H1 (cell line): ENCODE measurements at regions not wholly inside any gene's neighbourhood (a gene's known extent, or its start where the extent isn't known, plus 50 kb on each side); places are given as distances from the start of the nearest gene placed in this dataset.

Experiments used
- CTCF ChIA-PET: fragments of 300-600 bp; sonication (Branson Sonifier 250); formaldehyde crosslinking; loops from one replicate; lab custom pipeline; 2021; ENCODE audit not compliant: partially characterized antibody; lab: Charles Lee
- POLR2A ChIA-PET: fragments of 300-600 bp; sonication (Branson Sonifier 250); formaldehyde crosslinking; loops from one replicate; lab custom pipeline; 2021; ENCODE audit warnings: inconsistent platforms; ENCODE audit not compliant: partially characterized antibody; lab: Charles Lee
- DNase-seq, 2 experiments: peaks; one replicate each; pipeline versions ENCODE4 v3.0.0 to v3.0.0-alpha.2; 2010 to 2022; ENCODE audit warnings: low spot score in 2 of 2, low read depth in 1 of 2, mixed read lengths in 1 of 2
- FAIRE-seq: peaks from 2 replicates; lab custom pipeline; 2011; peaks lifted over from hg19 to GRCh38; lab: Jason Lieb, UNC
- H2AFZ ChIP-seq: 2 replicates; pipeline ENCODE4 v1.8.1; 2012; ENCODE audit warnings: low read length, inconsistent platforms
- H2AK5ac ChIP-seq: 2 replicates; pipeline ENCODE4 v1.6.1; 2013; ENCODE audit warnings: low read depth, low read length
- H2BK120ac ChIP-seq: replicated peaks from 2 replicates; pipeline ENCODE3; 2013; ENCODE audit warnings: low read depth, low read length, inconsistent platforms
- H2BK12ac ChIP-seq: 2 replicates; pipeline ENCODE4 v1.6.1; 2013; ENCODE audit warnings: low read depth, low read length
- H2BK15ac ChIP-seq: 2 replicates; pipeline ENCODE4 v1.6.1; 2013; ENCODE audit warnings: low read length
- H2BK20ac ChIP-seq: 2 replicates; pipeline ENCODE4 v1.6.1; 2013; ENCODE audit warnings: low read length
- H2BK5ac ChIP-seq: 2 replicates; pipeline ENCODE4 v1.6.1; 2013; ENCODE audit warnings: low read depth, low read length
- H3K14ac ChIP-seq: 2 replicates; pipeline ENCODE4 v1.6.1; 2013; ENCODE audit warnings: inconsistent platforms; ENCODE audit not compliant: insufficient read length
- H3K18ac ChIP-seq: 2 replicates; pipeline ENCODE4 v1.6.1; 2013; ENCODE audit warnings: low read length; ENCODE audit errors: extremely low read depth
- H3K23ac ChIP-seq: 2 replicates; pipeline ENCODE4 v1.6.1; 2013; ENCODE audit warnings: inconsistent platforms; ENCODE audit not compliant: insufficient read length
- H3K23me2 ChIP-seq: 2 replicates; pipeline ENCODE4 v1.6.1; 2013; ENCODE audit warnings: low read depth, low read length
- H3K27ac ChIP-seq: 2 replicates; pipeline ENCODE4 v1.6.1; 2011; ENCODE audit warnings: low read depth, low read length, inconsistent platforms
- H3K27me3 ChIP-seq, 4 experiments: replicated peaks in 1 of 4; 1 replicate in 1 of 4; 2 replicates in 3 of 4; pipeline versions ENCODE4 v1.6.1 to v1.8.1; 2011 to 2013; ENCODE audit warnings: low read length in 3 of 4, mild to moderate bottlenecking in 3 of 4, inconsistent platforms in 2 of 4, mixed read lengths in 2 of 4, moderate library complexity in 1 of 4; ENCODE audit not compliant: control insufficient read depth in 3 of 4, insufficient read depth in 3 of 4; ENCODE audit errors: extremely low read depth in 1 of 4
- H3K36me3 ChIP-seq, 4 experiments: 2 replicates each; pipeline versions ENCODE4 v1.6.1 to v1.8.1; 2011 to 2013; ENCODE audit warnings: mild to moderate bottlenecking in 4 of 4, low read length in 3 of 4, moderate library complexity in 2 of 4, control low read depth in 1 of 4, inconsistent platforms in 1 of 4; ENCODE audit not compliant: insufficient read depth in 4 of 4, control insufficient read depth in 2 of 4
- H3K4ac ChIP-seq: replicated peaks from 2 replicates; pipeline ENCODE3; 2013; ENCODE audit warnings: low read length, low read depth, mixed read lengths, inconsistent platforms; ENCODE audit not compliant: insufficient read length
- H3K4me1 ChIP-seq, 4 experiments: replicated peaks in 1 of 4; 1 replicate in 1 of 4; 2 replicates in 3 of 4; pipeline versions ENCODE4 v1.6.1 to v1.8.1; 2011 to 2013; ENCODE audit warnings: low read length in 3 of 4, inconsistent platforms in 2 of 4, mixed read lengths in 1 of 4; ENCODE audit not compliant: insufficient read depth in 4 of 4, control insufficient read depth in 3 of 4
- H3K4me2 ChIP-seq, 2 experiments: 2 replicates each; pipeline versions ENCODE4 v1.6.1 to v1.8.1; 2011 to 2013; ENCODE audit warnings: low read depth in 2 of 2, low read length in 2 of 2, control low read depth in 1 of 2, inconsistent platforms in 1 of 2, mild to moderate bottlenecking in 1 of 2; ENCODE audit not compliant: insufficient read depth in 1 of 2
- H3K4me3 ChIP-seq, 4 experiments: fragments of 200-600, 300-600 bp in 1 of 4; sonication (generic), shearing (Covaris generic), sonication (Bioruptor Twin) in 1 of 4; 2 replicates each; pipeline versions ENCODE4 v1.5.1 to v1.8.1; 2011 to 2016; ENCODE audit warnings: low read length in 4 of 4, low read depth in 3 of 4, control low read depth in 2 of 4, inconsistent platforms in 2 of 4, mild to moderate bottlenecking in 2 of 4, mixed read lengths in 1 of 4, moderate library complexity in 1 of 4; ENCODE audit not compliant: insufficient read depth in 2 of 4; ENCODE audit errors: extremely low read depth in 1 of 4
- H3K56ac ChIP-seq: replicated peaks from 2 replicates; pipeline ENCODE3; 2013; ENCODE audit warnings: low read depth, mild to moderate bottlenecking, mixed read lengths, low read length, inconsistent platforms; ENCODE audit not compliant: insufficient read length
- H3K79me1 ChIP-seq: 2 replicates; pipeline ENCODE4 v1.6.1; 2013; ENCODE audit warnings: low read depth, low read length, control low read depth
- H3K79me2 ChIP-seq, 2 experiments: 2 replicates each; pipeline versions ENCODE4 v1.6.1 to v1.8.1; 2012 to 2013; ENCODE audit warnings: low read length in 2 of 2, mild to moderate bottlenecking in 2 of 2, inconsistent platforms in 1 of 2; ENCODE audit not compliant: insufficient read depth in 2 of 2, control insufficient read depth in 1 of 2
- H3K9ac ChIP-seq, 4 experiments: replicated peaks in 1 of 4; 1 replicate in 1 of 4; 2 replicates in 3 of 4; pipeline versions ENCODE4 v1.6.1 to v1.8.1; 2011 to 2013; ENCODE audit warnings: low read depth in 3 of 4, low read length in 3 of 4, control low read depth in 2 of 4, mild to moderate bottlenecking in 2 of 4, moderate library complexity in 2 of 4, inconsistent platforms in 1 of 4; ENCODE audit errors: extremely low read depth in 1 of 4
- H3K9me3 ChIP-seq, 2 experiments: 2 replicates each; pipeline versions ENCODE4 v1.6.1 to v1.8.1; 2012 to 2013; ENCODE audit warnings: mild to moderate bottlenecking in 2 of 2, moderate library complexity in 2 of 2, control low read depth in 1 of 2, inconsistent platforms in 1 of 2, low read depth in 1 of 2, low read length in 1 of 2, mixed read lengths in 1 of 2; ENCODE audit not compliant: insufficient read depth in 2 of 2
- H4K20me1 ChIP-seq, 2 experiments: replicated peaks in 1 of 2; 2 replicates each; pipeline versions ENCODE3 to v1.8.1; 2011 to 2013; ENCODE audit warnings: inconsistent platforms in 2 of 2, low read length in 2 of 2, mild to moderate bottlenecking in 1 of 2; ENCODE audit not compliant: insufficient read depth in 2 of 2, control insufficient read depth in 1 of 2
- H4K5ac ChIP-seq: 2 replicates; pipeline ENCODE4 v1.6.1; 2013; ENCODE audit warnings: low read length, low read depth, mixed read lengths, inconsistent platforms; ENCODE audit not compliant: insufficient read length
- H4K8ac ChIP-seq: 2 replicates; pipeline ENCODE4 v1.8.0; 2013; ENCODE audit warnings: mild to moderate bottlenecking, moderate library complexity, low read length, inconsistent platforms; ENCODE audit not compliant: insufficient read depth; ENCODE audit errors: extremely low read depth
- H4K91ac ChIP-seq: replicated peaks from 2 replicates; pipeline ENCODE3; 2013; ENCODE audit warnings: low read length, mixed read lengths, inconsistent platforms; ENCODE audit not compliant: insufficient read length
- BRCA1 ChIP-seq: IDR thresholded peaks from 2 replicates; pipeline ENCODE4 v1.6.1; 2012; ENCODE audit warnings: low read depth, low read length, improper control_type of control experiment
- CBX8 ChIP-seq: fragments of 300-800, 300-1000 bp; sonication (generic); IDR thresholded peaks from 2 replicates; pipeline ENCODE4 v1.7.1; 2016; ENCODE audit warnings: low read depth, low read length, borderline replicate concordance
- CHD1 ChIP-seq: IDR thresholded peaks from 2 replicates; pipeline ENCODE4 v1.6.1; 2012; ENCODE audit warnings: low read depth, low read length, improper control_type of control experiment
- EP300 ChIP-seq, 2 experiments: IDR thresholded peaks; 1 replicate in 1 of 2; 2 replicates in 1 of 2; pipeline ENCODE4 v1.6.1; 2011 to 2012; ENCODE audit warnings: low read depth in 2 of 2, low read length in 2 of 2, mild to moderate bottlenecking in 2 of 2, borderline replicate concordance in 1 of 2, inconsistent platforms in 1 of 2, moderate library complexity in 1 of 2
- GTF2F1 ChIP-seq: IDR thresholded peaks from 2 replicates; pipeline ENCODE4 v1.6.1; 2012; ENCODE audit warnings: low read depth, low read length, improper control_type of control experiment, borderline replicate concordance
- JUND ChIP-seq: IDR thresholded peaks from 2 replicates; pipeline ENCODE4 v1.6.1; 2011; ENCODE audit warnings: mild to moderate bottlenecking, improper control_type of control experiment, low read length
- RNF2 ChIP-seq: fragments of 200-900, 300-1000 bp; sonication (generic); IDR thresholded peaks from 2 replicates; pipeline ENCODE4 v1.7.1; 2016; ENCODE audit warnings: borderline replicate concordance, low read depth, mild to moderate bottlenecking, antibody characterized with exemption, low read length; ENCODE audit not compliant: poor library complexity, severe bottlenecking; ENCODE audit errors: missing control alignments
- RXRA ChIP-seq: IDR thresholded peaks from 2 replicates; pipeline ENCODE4 v1.6.1; 2011; ENCODE audit warnings: low read depth, mild to moderate bottlenecking, low read length, moderate library complexity; ENCODE audit not compliant: insufficient read depth
- SAP30 ChIP-seq: fragments of 300-600 bp; sonication (generic); IDR thresholded peaks from 2 replicates; pipeline ENCODE4 v1.7.1; 2012; ENCODE audit warnings: low read length, moderate library complexity, mild to moderate bottlenecking, inconsistent platforms; ENCODE audit not compliant: insufficient read depth, insufficient replicate concordance
- SIN3A ChIP-seq, 2 experiments: IDR thresholded peaks in 1 of 2; conservative IDR thresholded peaks in 1 of 2; 2 replicates each; pipeline ENCODE4 v1.6.1; 2011 to 2012; ENCODE audit warnings: low read length in 2 of 2, improper control_type of control experiment in 1 of 2, low read depth in 1 of 2, mild to moderate bottlenecking in 1 of 2
- TAF7 ChIP-seq: optimal IDR thresholded peaks from 2 replicates; pipeline ENCODE3; 2011; ENCODE audit warnings: low read depth, mild to moderate bottlenecking, inconsistent platforms, low read length, moderate library complexity, borderline replicate concordance
- YY1 ChIP-seq: IDR thresholded peaks from 2 replicates; pipeline ENCODE4 v1.6.1; 2011; ENCODE audit warnings: low read depth, mild to moderate bottlenecking, low read length
- ZNF274 ChIP-seq: IDR thresholded peaks from 2 replicates; pipeline ENCODE4 v1.7.0; 2012; ENCODE audit warnings: low read length, borderline replicate concordance; ENCODE audit errors: extremely low read depth

- H2AK5ac ChIP-seq, result no peak overlapping the region
- no peak overlapping the region for H4K8ac ChIP-seq
- H3K4me2 ChIP-seq, result no peak overlapping the region
- H3K23ac ChIP-seq, result no peak overlapping the region
- H2BK120ac ChIP-seq, result no peak overlapping the region
- no peaks in the 10 kb centered on the region for H3K4me1 ChIP-seq
- no peaks in the 10 kb centered on the region for H3K23me2 ChIP-seq
- no peak overlapping the region for H2BK15ac ChIP-seq
- H3K27me3 ChIP-seq, result no peaks in the 10 kb centered on the region
- H3K56ac ChIP-seq, result no peak overlapping the region
- H2BK12ac ChIP-seq, result no peak overlapping the region
- H2AFZ ChIP-seq, result no peak overlapping the region
- POLR2A ChIA-PET, result no interaction called here
- TF ChIP-seq CBX8, result no peak
- TF ChIP-seq GTF2F1, result no peak
- no peak for TF ChIP-seq RNF2
- no peak for TF ChIP-seq EP300 (IDR thresholded peaks at IDR 0.05; ENCODE audit: borderline replicate concordance in 1 of 2, low read depth in 2 of 2, low read length in 2 of 2)
- TF ChIP-seq TAF7, result no peak
- no peak for TF ChIP-seq RXRA
- TF ChIP-seq YY1, result no peak
- no peak for TF ChIP-seq BRCA1
- TF ChIP-seq JUND, result no peak
- TF ChIP-seq CHD1, result no peak
- TF ChIP-seq SAP30, result no peak
- no peak for TF ChIP-seq ZNF274
- no peak for TF ChIP-seq SIN3A (conservative IDR thresholded peaks at IDR 0.05 in 1 of 2, IDR thresholded peaks at IDR 0.05 in 1 of 2; ENCODE audit: low read depth in 1 of 2, low read length in 2 of 2)
- no peak for FAIRE-seq
- H3K4ac ChIP-seq, result no peak overlapping the region
- no peaks in the 10 kb centered on the region for H3K36me3 ChIP-seq
- H3K79me1 ChIP-seq, result no peaks in the 10 kb centered on the region
- H3K18ac ChIP-seq, result no peak overlapping the region
- no peak overlapping the region for H3K14ac ChIP-seq
- no peaks in the 10 kb centered on the region for H3K79me2 ChIP-seq
- no peak overlapping the region for H2BK20ac ChIP-seq
- H3K4me3 ChIP-seq, result no peak overlapping the region
- no peaks in the 10 kb centered on the region for H4K20me1 ChIP-seq
- DNase-seq, result no peak
- H3K9me3 ChIP-seq, result no peaks in the 10 kb centered on the region
- CTCF ChIA-PET, result no interaction called here
- H4K5ac ChIP-seq, result no peak overlapping the region
- H2BK5ac ChIP-seq, result no peak overlapping the region
- no peak overlapping the region for H3K27ac ChIP-seq
- no peak overlapping the region for H4K91ac ChIP-seq
- no peak overlapping the region for H3K9ac ChIP-seq
These were observed 335.2 kb downstream of the PPP1R2C start for GRCh38 chrX:42442745-42443144.
